ENCODE measurements at regions not wholly inside any gene's neighbourhood (a gene's known extent, or its start where the extent isn't known, plus 50 kb on each side); places are given as distances from the start of the nearest gene placed in this dataset.

DNA sequence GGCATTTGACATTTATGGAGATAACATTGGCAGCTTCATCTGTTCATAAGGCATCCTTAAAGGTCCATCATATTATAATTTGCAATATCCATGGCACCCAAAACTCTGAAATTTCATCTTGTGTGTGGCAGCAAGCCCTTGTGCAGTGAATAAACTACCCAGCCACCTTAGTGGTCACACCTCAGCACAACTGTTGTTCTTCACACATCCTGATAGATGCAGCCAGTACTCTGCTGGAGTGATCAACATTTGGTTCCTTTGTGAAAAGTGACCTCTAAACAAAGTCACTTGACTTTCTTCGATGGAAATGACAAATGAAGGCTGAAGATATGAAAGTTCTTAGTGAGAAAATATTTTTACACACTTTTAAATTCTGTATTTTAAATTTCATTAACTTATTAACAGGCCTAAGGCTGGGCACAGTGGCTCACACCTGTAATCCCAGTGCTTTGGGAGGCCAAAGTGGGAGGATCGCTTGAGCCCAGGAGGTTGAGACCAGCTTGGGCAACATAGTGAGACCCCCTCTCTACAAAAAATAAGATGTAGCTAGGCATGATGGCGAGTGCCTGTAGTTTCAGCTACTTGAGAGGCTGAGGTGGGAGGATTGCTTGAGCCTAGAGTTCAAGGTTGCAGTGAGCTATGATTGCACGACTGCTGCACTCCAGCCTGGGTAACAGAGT is 161.4 kb downstream of the SPRY1 start:
- TF ChIP-seq, protein P1, sequence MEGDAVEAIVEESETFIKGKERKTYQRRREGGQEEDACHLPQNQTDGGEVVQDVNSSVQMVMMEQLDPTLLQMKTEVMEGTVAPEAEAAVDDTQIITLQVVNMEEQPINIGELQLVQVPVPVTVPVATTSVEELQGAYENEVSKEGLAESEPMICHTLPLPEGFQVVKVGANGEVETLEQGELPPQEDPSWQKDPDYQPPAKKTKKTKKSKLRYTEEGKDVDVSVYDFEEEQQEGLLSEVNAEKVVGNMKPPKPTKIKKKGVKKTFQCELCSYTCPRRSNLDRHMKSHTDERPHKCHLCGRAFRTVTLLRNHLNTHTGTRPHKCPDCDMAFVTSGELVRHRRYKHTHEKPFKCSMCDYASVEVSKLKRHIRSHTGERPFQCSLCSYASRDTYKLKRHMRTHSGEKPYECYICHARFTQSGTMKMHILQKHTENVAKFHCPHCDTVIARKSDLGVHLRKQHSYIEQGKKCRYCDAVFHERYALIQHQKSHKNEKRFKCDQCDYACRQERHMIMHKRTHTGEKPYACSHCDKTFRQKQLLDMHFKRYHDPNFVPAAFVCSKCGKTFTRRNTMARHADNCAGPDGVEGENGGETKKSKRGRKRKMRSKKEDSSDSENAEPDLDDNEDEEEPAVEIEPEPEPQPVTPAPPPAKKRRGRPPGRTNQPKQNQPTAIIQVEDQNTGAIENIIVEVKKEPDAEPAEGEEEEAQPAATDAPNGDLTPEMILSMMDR (IDR thresholded peaks at IDR 0.05), result no peak
- no peak for TF ChIP-seq POLR2AphosphoS5 (IDR thresholded peaks at IDR 0.05)
- TF ChIP-seq POLR2A (IDR thresholded peaks at IDR 0.05), result no peak

Data from sigmoid colon (tissue), 4 donors.